NB4 (cell line): ENCODE measurements at regions not wholly inside any gene's neighbourhood (a gene's known extent, or its start where the extent isn't known, plus 50 kb on each side); places are given as distances from the start of the nearest gene placed in this dataset.

ENCODE experiments used
- DNase-seq: peaks from one replicate; pipeline ENCODE4 v3.0.0; 2010; ENCODE audit warnings: low read depth
- H3K4me3 ChIP-seq: one replicate; pipeline ENCODE4 v1.5.1; 2011; ENCODE audit warnings: mild to moderate bottlenecking, low read depth, low read length, moderate library complexity
- TF ChIP-seq, protein P1 (sequence below): IDR thresholded peaks from 2 replicates; pipeline ENCODE4 v1.6.1; 2011; ENCODE audit warnings: low read depth, low read length

DNA sequence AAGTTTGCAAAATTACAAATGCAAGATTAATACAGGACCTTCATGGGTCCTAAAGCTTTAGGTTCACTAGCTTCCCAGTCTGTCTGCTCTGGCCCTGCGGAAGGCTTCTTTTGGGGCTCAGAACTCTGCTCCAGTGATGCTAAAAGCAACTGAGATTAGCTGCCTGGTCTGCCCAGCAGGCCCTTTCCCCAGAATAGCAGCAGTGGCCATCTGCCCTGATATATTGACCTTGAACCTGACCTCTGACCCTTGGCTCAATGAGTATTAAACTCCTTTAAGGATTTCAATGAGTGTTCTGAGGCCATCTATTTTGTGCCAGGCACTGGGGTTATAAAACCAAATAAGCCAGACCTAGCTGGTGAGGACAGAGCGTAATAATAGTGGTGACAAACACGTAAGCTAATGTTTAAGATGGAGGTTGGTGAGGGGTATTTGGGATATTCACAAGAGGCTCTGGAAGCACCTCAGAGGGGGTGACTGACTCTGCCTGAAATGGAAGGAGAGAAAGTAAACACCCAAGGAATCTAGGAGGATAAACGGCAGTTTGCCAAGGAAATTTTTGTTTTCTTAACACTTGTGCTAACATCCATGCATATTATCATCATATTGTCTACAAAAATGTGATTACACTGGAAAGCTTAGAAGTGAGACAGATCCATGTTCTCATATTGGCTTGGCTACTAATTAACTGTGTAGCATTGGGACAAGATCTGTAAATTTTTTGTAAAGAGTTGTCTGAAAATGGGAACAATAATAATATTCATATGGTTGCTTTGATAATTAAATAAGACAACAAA, 50.4 kb upstream of the LCLAT1 start:
- TF ChIP-seq, protein P1, sequence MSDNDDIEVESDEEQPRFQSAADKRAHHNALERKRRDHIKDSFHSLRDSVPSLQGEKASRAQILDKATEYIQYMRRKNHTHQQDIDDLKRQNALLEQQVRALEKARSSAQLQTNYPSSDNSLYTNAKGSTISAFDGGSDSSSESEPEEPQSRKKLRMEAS, result no peak
- no peak for DNase-seq
- no peak overlapping the region for H3K4me3 ChIP-seq
